Esophagus squamous epithelium (tissue), 5 donors: ENCODE measurements at regions not wholly inside any gene's neighbourhood (a gene's known extent, or its start where the extent isn't known, plus 50 kb on each side); places are given as distances from the start of the nearest gene placed in this dataset.
"Not testable (repeated sequence)": the region's sequence is repeated elsewhere in the genome, so short reads cannot be mapped to it uniquely, and the experiment has no call there.

Experiments used
- DNase-seq: peaks from one replicate; lab custom pipeline; 2025; lab: John Stamatoyannopoulos, UW
- H3K27ac ChIP-seq, 4 donors: fragments of 200-600 bp; sonication (generic); one replicate each; pipeline ENCODE4 v1.5.1; 2016 to 2019; ENCODE audit warnings: mild to moderate bottlenecking in 1 of 4
- H3K27me3 ChIP-seq, 4 donors: fragments of 200-600 bp; sonication (generic); 1 replicate in 3 of 4; 2 replicates in 1 of 4; pipeline versions ENCODE4 v1.5.1 to v1.6.0; 2017 to 2021; ENCODE audit warnings: antibody characterized with exemption in 1 of 4
- H3K36me3 ChIP-seq, 3 donors: fragments of 200-600 bp; sonication (generic); one replicate each; pipeline ENCODE4 v1.5.1; 2016 to 2019
- H3K4me1 ChIP-seq, 3 donors: fragments of 200-600 bp; sonication (generic); one replicate each; pipeline ENCODE4 v1.5.1; 2017 to 2019
- H3K4me3 ChIP-seq, 4 donors: fragments of 200-600 bp; sonication (generic); 1 replicate in 3 of 4; 2 replicates in 1 of 4; pipeline ENCODE4 v1.5.1; 2016 to 2019; ENCODE audit warnings: mild to moderate bottlenecking in 2 of 4, moderate library complexity in 1 of 4
- H3K9me3 ChIP-seq, 3 donors: fragments of 200-600 bp; sonication (generic); one replicate each; pipeline ENCODE4 v1.5.1; 2016 to 2019
- POLR2A ChIP-seq, 4 donors: fragments of 450-650 bp; IDR thresholded peaks; one replicate each; pipeline ENCODE4 v1.6.1; 2017; ENCODE audit warnings: antibody characterized with exemption in 4 of 4, mild to moderate bottlenecking in 4 of 4, moderate library complexity in 3 of 4
- WGBS, 2 donors: methylation state at CpG; one replicate each; pipeline ENCODE4 v1.1.5; 2018; 5-methylcytosine and 5-hydroxymethylcytosine counted together
- intact Hi-C: fragments of 100-400 bp; cut with DNase I; formaldehyde crosslinking; loops from one replicate; pipeline ENCODE4 v1.15.0; 2022
- TF ChIP-seq, protein P1 (sequence below), 6 experiments: fragments of 450-650 bp in 4 of 6; fragments of 200-600 bp in 2 of 6; sonication (generic) in 2 of 6; IDR thresholded peaks; one replicate each; pipeline ENCODE4 v1.5.1; 2016 to 2019; ENCODE audit warnings: antibody characterized with exemption in 6 of 6, mild to moderate bottlenecking in 4 of 6, moderate library complexity in 4 of 6
- donor health status: DM: yes; HTN: yes; CAD: no.

- Histone ChIP-seq H3K9me3 (no peaks in the 10 kb centered on the region), H3K4me3 (no peak overlapping the region), H3K27me3 (no peaks in the 10 kb centered on the region), H3K36me3 (no peaks in the 10 kb centered on the region), H3K4me1 (no peaks in the 10 kb centered on the region), H3K27ac (no peak overlapping the region)
- WGBS, 2 donors, result 43 to 44% methylated on average over 5 of the region's 5 CpGs
- TF ChIP-seq, protein P1, sequence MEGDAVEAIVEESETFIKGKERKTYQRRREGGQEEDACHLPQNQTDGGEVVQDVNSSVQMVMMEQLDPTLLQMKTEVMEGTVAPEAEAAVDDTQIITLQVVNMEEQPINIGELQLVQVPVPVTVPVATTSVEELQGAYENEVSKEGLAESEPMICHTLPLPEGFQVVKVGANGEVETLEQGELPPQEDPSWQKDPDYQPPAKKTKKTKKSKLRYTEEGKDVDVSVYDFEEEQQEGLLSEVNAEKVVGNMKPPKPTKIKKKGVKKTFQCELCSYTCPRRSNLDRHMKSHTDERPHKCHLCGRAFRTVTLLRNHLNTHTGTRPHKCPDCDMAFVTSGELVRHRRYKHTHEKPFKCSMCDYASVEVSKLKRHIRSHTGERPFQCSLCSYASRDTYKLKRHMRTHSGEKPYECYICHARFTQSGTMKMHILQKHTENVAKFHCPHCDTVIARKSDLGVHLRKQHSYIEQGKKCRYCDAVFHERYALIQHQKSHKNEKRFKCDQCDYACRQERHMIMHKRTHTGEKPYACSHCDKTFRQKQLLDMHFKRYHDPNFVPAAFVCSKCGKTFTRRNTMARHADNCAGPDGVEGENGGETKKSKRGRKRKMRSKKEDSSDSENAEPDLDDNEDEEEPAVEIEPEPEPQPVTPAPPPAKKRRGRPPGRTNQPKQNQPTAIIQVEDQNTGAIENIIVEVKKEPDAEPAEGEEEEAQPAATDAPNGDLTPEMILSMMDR (IDR thresholded peaks at IDR 0.05), result no peak
- no peak for TF ChIP-seq POLR2A (IDR thresholded peaks at IDR 0.05)
- intact Hi-C loops, result no loop called here
- no peak for DNase-seq
Observed at GRCh38 chr18:29383311-29384273, 1206.7 kb upstream of the CDH2 start.

- Histone ChIP-seq H3K27ac (no peak overlapping the region), H3K36me3 (no peaks in the 10 kb centered on the region), H3K9me3 (no peaks in the 10 kb centered on the region), H3K4me3 (no peak overlapping the region), H3K27me3 (no peaks in the 10 kb centered on the region), H3K4me1 (no peaks in the 10 kb centered on the region)
- 77 to 90% methylated on average over 3 of the region's 3 CpGs for WGBS, 2 donors
- DNase-seq, result no peak
- TF ChIP-seq, protein P1 (IDR thresholded peaks at IDR 0.05), result no peak
- no peak for TF ChIP-seq POLR2A (IDR thresholded peaks at IDR 0.05)
- intact Hi-C loops, result no loop called here
Observed at GRCh38 chr18:29378651-29379136, 1201.8 kb upstream of the CDH2 start.

DNA sequence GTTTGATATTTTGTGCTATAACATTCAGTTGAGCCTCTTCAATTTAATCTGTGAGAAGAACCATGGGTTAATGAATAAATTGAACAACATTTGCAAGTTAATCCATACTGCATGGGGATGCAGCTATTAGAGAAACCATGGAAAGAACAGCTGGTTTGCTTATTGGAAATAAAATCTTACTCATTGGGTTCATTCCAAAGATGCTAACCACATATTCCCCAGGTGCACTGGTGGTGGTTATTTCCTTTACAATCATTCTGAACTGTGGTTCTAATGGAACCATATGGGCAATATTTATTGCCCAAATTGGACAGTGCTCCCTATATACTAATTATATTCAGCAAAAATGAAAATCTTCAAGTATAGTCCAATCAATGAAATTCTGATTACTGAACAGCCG, 1200.4 kb upstream of the CDH2 start:
- TF ChIP-seq, protein P1 (IDR thresholded peaks at IDR 0.05), result no peak
- TF ChIP-seq POLR2A (IDR thresholded peaks at IDR 0.05), result no peak
- intact Hi-C loops, result no loop called here
- WGBS, 2 donors, result 94 to 96% methylated on average over 1 of the region's 1 CpG
- Histone ChIP-seq H3K27me3 (no peaks in the 10 kb centered on the region), H3K27ac (no peak overlapping the region), H3K36me3 (no peaks in the 10 kb centered on the region), H3K4me3 (no peak overlapping the region), H3K9me3 (peaks cover 0 to 6% (median 0%) of the 10 kb centered on the region in 3 donors), H3K4me1 (no peaks in the 10 kb centered on the region)
- no peak for DNase-seq

DNA sequence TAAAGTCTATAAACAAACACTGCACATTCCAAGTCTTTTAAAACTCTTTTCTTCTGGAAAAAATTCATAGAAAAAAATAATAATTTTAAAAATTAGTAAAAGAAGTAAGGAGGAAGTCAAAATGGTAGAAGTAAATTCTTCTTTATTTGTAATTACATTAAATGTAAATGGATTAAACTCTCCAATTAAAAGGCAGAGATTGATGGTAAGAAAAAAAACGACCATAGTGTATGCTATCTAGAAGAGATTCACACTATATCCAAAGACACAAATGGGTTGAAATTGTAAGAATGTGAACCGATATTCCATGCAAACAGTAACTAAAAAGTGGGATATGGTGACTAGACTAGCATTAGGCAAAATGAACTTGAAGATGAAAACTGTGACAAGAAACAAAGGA, 1196.1 kb upstream of the CDH2 start:
- DNase-seq, result no peak
- WGBS, 2 donors, result 42 to 47% methylated on average over 2 of the region's 2 CpGs
- H3K4me3 ChIP-seq, result no peak overlapping the region
- no peaks in the 10 kb centered on the region for H3K4me1 ChIP-seq
- intact Hi-C loops, result no loop called here
- H3K27ac ChIP-seq, result no peak overlapping the region
- H3K9me3 ChIP-seq, result peaks cover 0 to 6% (median 0%) of the 10 kb centered on the region in 3 donors
- TF ChIP-seq, protein P1 (IDR thresholded peaks at IDR 0.05), result no peak
- H3K27me3 ChIP-seq, result no peaks in the 10 kb centered on the region
- H3K36me3 ChIP-seq, result no peaks in the 10 kb centered on the region

DNA sequence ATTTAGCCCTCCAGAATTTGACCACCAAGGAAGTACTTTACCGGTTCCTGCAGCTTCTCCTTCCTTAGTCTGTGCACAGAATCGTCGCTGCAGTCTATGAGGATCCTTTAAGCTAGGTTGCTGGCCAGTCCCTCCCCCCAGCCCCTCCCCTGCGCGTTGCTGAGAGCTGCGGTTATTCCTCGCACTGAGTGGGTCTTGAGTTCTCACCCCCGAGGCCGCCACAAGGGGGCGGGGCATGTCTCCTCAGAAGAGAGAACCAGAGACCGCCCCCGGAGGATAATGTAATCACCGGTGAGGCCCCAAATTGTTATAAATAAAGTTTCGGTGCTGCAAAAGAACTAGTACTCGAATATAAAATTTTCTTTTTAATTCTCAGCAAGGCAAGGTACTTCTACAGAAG, 1184.9 kb upstream of the CDH2 start:
- TF ChIP-seq, protein P1 (IDR thresholded peaks at IDR 0.05), result no peak
- no peak for TF ChIP-seq POLR2A (IDR thresholded peaks at IDR 0.05)
- Histone ChIP-seq H3K9me3 (peaks cover 0 to 7% (median 0%) of the 10 kb centered on the region in 3 donors), H3K36me3 (no peaks in the 10 kb centered on the region), H3K4me1 (no peaks in the 10 kb centered on the region), H3K27ac (no peak overlapping the region), H3K27me3 (no peaks in the 10 kb centered on the region), H3K4me3 (no peak overlapping the region)
- WGBS, 2 donors, result 87 to 94% methylated on average over 8 to 10 of the region's 15 CpGs
- DNase-seq, result no peak
- intact Hi-C loops, result no loop called here

DNA sequence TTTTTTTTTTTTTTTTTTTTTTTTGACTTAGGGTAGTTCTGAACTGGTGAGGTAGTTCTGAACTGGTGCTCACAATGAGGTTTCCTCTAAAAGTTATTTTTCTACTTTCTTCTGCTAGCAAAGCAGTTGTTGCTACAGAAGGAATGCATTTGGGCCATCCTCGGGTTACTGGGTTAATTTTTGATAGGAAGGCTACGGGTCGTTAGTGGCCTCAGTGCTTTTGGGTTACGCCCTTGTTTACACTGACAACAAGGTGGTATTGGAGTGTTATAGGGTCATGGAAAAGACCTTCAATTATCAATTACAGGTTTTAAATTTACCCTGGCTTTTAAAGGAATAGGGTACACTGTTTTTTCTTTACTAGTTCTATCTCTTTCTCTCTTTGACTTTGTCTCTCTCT, 1183.7 kb upstream of the CDH2 start:
- H3K4me1 ChIP-seq, H3K27me3 ChIP-seq, H3K27ac ChIP-seq, H3K4me3 ChIP-seq, H3K36me3 ChIP-seq, intact Hi-C loops, H3K9me3 ChIP-seq, DNase-seq: not testable (repeated sequence)
- 60 to 61% methylated on average over 4 of the region's 4 CpGs for WGBS, 2 donors

DNA sequence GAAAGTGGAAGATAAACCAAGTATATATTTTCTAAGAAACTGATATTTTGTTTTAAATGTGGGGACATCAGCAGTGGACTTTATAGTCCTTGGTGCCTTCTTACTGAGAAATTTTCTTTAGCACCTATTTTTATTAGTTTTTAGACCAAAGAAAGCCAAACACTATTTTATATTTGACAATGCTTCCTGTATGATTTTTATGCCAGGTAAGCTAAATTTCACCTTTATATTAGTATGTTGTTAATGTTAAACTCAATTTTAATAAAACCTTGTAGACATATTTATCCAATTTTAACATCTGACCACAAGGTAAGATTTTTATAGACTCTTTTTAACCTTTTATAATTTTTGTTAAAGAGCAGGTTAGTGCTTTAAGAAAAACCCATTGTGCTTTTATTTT, 1182.3 kb upstream of the CDH2 start:
- H3K4me1 ChIP-seq, H3K36me3 ChIP-seq, H3K4me3 ChIP-seq, H3K27ac ChIP-seq, intact Hi-C loops, H3K9me3 ChIP-seq, H3K27me3 ChIP-seq, DNase-seq: not testable (repeated sequence)
